Ureter (tissue), 1 donor: ENCODE measurements at regions not wholly inside any gene's neighbourhood (a gene's known extent, or its start where the extent isn't known, plus 50 kb on each side); places are given as distances from the start of the nearest gene placed in this dataset.

Experiments
- DNase-seq: peaks from one replicate; pipeline ENCODE4 v3.0.0-alpha.2; 2020; ENCODE audit warnings: low spot score
- donor health status: DM: yes; HTN: yes; CAD: no.

DNA sequence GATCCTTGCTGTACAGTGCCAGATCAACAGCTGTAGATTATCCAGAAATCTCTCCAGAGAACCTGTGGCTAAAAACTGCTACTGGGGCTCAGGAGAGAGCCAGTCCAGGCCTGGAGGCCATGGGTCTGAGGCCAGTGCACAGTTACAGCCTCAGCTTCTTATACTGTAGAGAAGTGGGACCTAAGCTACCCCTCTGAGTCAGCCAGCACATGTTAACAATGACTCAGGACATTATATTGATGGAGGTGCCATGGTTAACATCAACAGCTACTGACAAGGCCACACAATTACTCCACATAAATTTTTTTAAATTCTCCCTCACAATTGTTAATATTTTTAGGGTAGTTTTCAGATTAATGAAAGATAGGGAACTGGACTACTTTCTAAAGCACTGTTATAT is 138.5 kb downstream of the RBM26 start:
- DNase-seq, result no peak

DNA sequence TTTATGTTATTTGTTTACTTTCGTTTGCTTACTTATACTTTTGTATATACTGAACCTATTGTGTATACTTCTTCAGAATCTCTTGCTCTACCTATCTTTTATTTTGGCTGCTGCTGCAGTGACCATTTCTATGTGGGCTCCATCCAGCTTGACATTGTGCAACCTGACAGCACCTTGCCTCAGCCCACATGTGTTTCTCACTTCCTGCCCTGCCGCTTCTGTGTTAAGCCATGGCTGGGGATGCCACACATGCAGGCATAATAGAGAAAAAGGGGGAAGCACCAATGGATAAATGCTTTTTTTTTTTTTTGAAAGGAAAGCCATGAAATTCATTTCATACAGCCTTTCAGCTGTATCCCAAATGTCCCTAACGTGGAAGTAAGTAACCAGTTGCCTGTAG is 147.6 kb downstream of the RBM26 start:
- DNase-seq, result no peak

DNA sequence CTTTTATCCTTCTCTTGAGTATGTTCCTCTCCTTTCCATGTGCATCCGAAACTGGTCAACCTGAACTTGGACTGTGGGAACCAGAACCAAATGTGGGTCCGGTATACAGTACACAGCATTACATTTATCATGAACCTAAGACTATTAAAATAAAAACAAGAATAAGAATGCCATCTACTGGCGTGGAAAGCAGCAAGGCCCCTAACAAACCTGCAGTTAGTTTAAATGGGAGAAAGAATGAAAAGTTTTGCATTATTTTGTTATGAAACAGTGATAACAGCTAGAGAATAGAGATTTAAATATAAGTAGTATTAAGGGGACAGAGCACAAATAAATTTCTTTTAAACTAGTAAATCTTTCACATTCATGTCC is 159.5 kb downstream of the RBM26 start:
- DNase-seq, result no peak

GRCh38 chr13:79245937-79246577 is 160.0 kb downstream of the RBM26 start:
- DNase-seq, result no peak

DNA sequence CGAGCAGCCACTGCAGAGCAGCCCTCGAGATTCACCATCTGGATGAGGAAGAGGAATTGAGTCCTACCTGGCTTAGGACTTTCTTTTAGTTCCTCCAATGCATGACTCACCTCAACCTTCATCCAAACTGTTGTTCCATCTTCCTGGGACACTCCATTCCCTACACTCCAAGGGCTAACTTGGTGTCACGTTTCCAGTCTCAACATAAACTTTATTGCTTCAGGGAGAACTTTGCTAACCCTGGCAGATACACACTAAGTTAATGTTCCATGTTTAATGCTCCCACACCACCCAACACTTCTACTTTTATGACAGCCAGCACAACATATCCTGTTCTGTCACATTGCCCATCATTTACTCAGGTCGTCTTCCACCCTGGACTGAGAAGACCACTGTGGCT is 164.4 kb downstream of the RBM26 start:
- no peak for DNase-seq

GRCh38 chr13:79237981-79238380 is 168.1 kb downstream of the RBM26 start:
- DNase-seq, result no peak

DNA sequence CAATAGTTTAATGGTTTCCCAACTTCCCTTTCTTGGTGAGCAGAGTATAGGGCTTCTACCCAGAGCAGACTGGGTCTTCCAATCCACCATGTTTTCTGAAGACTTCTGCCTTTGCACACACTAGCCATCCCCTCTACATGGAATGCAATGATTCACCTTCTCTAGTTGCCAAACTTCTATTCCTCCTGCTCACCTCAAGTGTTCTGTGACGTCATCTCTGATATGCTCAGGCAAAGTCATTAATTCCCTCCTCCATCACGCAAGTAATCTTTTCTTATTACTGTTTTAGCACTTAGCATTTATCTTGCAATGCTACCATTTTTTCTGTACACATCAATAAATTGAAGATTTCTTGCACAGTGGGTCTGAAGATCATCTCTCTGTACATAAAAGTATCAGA is 174.2 kb downstream of the RBM26 start:
- no peak for DNase-seq

DNA sequence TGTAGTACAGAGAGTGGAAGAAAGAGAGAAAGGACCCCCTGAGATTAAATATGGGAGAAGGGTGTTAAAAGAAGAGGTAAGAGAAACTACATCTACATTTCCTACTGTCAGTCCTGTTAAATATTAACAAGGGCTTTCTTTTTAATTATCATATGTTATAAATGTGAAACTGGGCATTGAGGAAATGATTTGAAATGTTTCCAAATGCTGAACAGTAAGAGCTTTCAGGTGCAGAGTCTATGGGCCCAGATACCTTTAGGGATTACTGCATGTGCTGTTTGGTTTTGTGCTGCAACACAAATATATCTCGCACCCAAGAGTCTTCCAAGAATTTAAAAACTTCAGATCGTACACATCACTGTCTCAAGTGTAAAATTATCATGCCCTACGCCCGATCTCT is 176.3 kb downstream of the RBM26 start:
- DNase-seq, result no peak

DNA sequence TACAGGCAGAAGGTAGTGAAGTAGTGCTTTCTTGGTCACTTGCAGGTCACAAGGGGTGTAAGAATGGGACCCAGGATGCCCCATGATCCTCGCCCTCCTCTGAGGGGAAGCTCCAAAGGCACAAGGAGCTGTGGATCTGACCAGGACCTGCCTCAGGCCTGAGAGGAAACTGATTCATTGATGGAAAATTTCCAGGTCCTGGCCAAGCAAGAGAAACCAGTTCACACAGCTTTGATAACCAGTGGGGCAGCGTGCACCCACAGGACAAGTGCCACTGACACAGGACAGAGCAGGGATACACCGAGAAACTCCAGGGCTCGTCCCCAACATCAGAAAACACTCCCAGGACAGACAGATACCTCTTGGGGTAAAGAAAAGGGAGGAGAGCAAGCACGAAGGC is 177.1 kb downstream of the RBM26 start:
- peak; percentile 45 for DNase-seq

GRCh38 chr13:79227418-79227817 is 178.6 kb downstream of the RBM26 start:
- DNase-seq, result no peak

DNA sequence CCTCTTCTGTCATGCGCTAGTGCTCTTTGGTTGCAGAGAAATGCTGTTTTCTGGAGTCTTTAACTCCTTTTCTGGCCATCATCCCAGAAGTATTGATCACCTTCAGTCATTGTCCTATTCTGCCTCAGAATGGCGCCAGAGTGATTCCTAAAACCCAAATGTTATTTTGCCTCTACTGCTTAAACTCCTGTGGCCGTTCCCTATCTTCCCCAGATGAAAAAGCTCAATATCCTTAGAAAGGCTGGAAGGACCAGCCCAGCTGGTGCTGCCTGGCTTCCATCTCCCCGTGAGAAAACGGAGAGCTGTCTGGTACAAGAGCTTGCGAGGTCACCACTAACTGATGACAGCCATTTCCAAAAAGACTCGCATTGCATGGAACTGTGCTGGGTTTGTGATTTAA is 179.1 kb downstream of the RBM26 start:
- no peak for DNase-seq

DNA sequence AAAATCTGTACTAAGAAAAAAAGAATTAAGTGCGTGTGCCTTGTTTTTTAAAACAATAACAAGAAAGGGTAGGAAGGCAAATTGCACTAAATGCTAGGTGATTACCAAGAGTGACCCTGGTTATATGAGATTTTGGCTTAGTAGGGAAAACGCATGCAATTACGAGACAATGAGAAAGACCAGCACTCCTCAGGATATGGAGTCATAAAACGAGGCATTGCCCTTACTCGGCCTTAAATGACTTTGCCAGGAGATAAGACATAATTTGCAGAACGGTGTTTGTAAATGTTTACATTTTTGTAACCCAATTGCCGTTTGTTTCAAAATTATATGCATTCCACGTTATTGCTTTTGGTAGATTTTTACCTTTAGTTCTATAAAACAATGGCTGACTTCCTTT is 179.8 kb downstream of the RBM26 start:
- no peak for DNase-seq

DNA sequence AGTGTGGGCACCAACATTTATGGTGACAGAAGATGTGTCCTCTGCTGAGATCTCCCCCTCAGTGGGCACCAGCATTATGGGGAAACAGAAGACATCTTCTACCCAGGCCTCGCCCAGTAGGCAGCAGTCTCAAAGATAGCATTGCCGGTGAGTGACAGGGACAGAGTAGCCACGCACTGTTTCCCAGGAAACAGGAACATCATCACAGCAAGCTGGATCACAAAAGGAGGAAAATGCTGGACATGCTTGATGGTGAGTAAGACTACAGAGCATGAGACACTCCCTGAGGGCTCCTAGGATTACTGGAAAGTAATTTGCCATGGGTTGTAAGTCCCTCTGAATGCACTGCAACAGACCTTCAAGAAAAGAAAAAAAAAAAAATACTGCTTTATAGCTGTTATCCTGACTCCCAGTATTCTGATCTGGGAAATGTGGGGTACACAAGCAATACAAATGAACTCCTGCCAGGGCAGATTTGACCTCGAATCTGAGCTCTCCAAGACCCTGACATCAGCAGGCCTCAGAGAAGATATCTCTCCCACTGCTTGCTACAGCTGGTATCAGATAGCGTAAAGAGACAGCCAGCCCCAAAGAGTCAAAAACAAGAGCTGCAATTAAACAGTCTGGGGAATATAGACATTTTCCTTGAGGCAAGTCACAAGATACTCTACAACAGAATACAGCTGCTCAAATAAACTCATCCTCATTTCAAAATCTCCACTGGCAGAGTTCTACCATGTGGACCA is 180.4 kb downstream of the RBM26 start:
- no peak for DNase-seq

DNA sequence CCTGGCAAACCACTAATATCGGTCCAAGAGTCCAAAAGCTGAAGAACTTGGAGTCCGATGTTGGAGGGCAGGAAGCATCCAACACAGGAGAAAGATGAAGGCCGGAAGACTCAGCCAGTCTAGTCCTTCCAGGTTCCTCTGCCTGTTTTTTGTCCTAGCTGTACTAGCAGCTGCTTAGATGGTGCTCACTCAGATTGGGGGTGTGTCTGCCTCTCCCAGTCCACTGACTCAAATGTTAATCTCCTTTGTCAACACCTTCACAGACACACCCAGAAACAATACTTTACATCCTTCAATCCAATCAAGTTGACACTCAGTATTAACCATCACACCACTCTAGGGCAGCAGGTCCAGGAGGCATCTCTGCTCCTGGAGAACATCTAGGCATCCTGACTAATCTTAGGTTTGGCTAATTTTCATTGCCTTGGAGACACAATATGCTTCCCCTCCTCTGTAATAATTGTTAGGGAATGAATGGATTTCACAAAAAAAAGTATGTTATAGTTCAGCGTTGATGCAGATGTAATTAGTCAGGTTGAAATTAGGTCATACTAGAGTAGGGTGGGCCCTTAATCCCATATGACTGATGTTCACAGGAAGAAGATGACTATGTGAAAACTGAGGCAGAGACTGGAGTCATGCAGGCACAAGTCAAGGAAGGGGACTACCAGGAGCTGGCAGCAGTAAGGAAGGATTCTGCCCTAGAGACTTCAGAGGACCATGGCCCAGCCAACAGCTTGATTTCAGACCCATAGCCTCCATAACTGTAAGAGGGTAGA is 183.4 kb downstream of the RBM26 start:
- no peak for DNase-seq

GRCh38 chr13:79212064-79212619 is 193.9 kb downstream of the RBM26 start:
- no peak for DNase-seq

DNA sequence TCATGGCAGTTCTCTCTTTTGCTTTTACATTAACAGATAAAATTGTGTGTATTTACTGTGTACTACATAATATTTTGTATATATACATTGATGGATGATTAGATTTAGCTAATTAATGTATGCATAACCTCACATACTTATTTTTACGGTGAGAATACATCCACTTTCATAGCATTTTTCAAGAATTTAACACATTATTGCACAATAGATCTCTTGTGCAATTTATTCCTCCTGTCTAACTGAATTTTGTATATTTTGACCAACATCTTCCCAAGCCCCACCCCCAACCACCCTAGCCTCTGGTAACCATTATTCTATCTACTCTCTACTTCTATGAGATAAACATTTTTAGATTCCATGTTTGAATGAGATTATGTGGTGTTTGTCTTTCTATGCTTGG is 194.7 kb downstream of the RBM26 start:
- DNase-seq, result no peak

DNA sequence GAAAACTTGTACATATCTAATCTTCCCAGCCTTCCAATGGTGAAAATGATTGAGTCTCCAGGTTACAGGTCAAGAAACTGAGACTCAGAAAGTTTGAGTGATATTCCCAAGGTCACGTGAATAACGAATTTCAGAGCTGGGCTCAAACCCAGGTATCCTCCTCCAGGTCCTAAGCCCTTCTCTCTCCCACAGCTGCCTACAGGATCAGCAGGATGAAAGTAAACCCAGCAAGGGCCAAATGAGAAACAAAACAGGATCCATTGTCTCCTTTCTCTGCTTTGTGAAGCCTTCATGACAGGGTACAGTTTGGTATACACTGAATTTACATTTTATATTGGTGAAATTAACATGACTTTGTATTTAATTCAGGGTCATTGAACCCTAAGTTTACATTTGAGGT is 208.1 kb downstream of the RBM26 start:
- DNase-seq, result no peak

- no peak for DNase-seq
These were observed 209.2 kb downstream of the RBM26 start for GRCh38 chr13:79196843-79197242.

- no peak for DNase-seq
These were observed 209.7 kb downstream of the RBM26 start for GRCh38 chr13:79196366-79196765.

GRCh38 chr13:79194727-79195126 is 211.3 kb downstream of the RBM26 start:
- no peak for DNase-seq

DNA sequence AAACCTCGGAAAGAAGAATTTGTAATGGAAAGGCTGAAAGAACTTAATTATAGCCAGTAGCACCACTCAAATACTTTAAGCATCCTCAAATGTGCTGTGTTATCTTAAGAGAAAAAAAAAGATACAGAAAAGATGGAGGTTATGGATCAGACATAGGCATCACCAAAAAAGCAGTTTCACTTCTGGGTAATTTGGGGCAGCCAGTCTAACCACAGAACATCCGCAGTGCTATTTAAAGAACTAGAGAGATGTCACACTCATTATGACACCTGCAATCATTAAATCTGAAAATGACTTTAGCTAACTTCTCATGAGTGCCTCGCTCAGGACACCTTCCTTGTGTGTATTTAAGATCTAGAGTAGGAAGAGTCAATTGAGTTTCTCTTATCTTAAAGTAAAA is 211.8 kb downstream of the RBM26 start:
- DNase-seq, result no peak

DNA sequence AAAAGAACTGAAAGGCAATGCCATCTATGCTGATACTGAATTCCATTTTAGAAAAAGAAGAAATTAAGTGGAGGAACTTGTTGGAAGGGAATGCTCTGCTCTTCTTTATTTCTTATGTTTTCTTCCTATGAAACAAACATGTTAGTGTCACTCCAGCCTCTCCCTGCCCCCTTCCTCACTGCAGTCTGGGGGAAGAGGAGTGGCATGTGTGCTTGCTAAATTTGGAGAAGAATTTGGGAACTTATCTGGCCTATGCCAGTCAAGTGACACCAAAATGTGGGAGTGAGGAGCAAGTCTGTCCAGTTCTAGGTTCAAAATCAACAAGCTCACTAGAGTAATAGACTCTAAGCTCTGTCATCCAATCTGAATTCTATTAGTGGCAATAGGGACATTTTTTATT is 214.6 kb downstream of the RBM26 start:
- no peak for DNase-seq

GRCh38 chr13:79190932-79191331 is 215.1 kb downstream of the RBM26 start:
- no peak for DNase-seq
